Osteocyte (in vitro differentiated cells): ENCODE measurements at regions not wholly inside any gene's neighbourhood (a gene's known extent, or its start where the extent isn't known, plus 50 kb on each side); places are given as distances from the start of the nearest gene placed in this dataset.
A peak's percentile ranks its signal among the peaks of the same experiment; 100 is the strongest.

Experiments
- DNase-seq: peaks from one replicate; pipeline ENCODE4 v3.0.0; 2021; ENCODE audit warnings: mixed read lengths; ENCODE audit not compliant: unreplicated experiment; ENCODE audit errors: extremely low spot score
- H3K27ac Mint-ChIP-seq: one replicate; pipeline ENCODE4 v1.8.0; 2021; ENCODE audit warnings: mild to moderate bottlenecking, mixed read lengths; ENCODE audit not compliant: unreplicated experiment
- H3K27me3 Mint-ChIP-seq: one replicate; pipeline ENCODE4 v1.8.0; 2021; ENCODE audit warnings: mixed read lengths; ENCODE audit not compliant: unreplicated experiment
- H3K36me3 Mint-ChIP-seq: one replicate; pipeline ENCODE4 v1.8.0; 2021; ENCODE audit warnings: mixed read lengths; ENCODE audit not compliant: unreplicated experiment
- H3K4me1 Mint-ChIP-seq: one replicate; pipeline ENCODE4 v1.8.0; 2021; ENCODE audit warnings: mixed read lengths; ENCODE audit not compliant: unreplicated experiment
- H3K4me3 Mint-ChIP-seq: one replicate; pipeline ENCODE4 v1.8.0; 2021; ENCODE audit warnings: mild to moderate bottlenecking, moderate library complexity, mixed read lengths; ENCODE audit not compliant: unreplicated experiment
- H3K9me3 Mint-ChIP-seq: one replicate; pipeline ENCODE4 v1.8.0; 2021; ENCODE audit warnings: mixed read lengths; ENCODE audit not compliant: unreplicated experiment
- CTCF ChIP-seq: fragments of 200-600 bp; sonication (generic); IDR thresholded peaks from 2 replicates; pipeline ENCODE4 v1.5.0; 2021; ENCODE audit warnings: antibody characterized with exemption, mild to moderate bottlenecking, moderate library complexity

DNA sequence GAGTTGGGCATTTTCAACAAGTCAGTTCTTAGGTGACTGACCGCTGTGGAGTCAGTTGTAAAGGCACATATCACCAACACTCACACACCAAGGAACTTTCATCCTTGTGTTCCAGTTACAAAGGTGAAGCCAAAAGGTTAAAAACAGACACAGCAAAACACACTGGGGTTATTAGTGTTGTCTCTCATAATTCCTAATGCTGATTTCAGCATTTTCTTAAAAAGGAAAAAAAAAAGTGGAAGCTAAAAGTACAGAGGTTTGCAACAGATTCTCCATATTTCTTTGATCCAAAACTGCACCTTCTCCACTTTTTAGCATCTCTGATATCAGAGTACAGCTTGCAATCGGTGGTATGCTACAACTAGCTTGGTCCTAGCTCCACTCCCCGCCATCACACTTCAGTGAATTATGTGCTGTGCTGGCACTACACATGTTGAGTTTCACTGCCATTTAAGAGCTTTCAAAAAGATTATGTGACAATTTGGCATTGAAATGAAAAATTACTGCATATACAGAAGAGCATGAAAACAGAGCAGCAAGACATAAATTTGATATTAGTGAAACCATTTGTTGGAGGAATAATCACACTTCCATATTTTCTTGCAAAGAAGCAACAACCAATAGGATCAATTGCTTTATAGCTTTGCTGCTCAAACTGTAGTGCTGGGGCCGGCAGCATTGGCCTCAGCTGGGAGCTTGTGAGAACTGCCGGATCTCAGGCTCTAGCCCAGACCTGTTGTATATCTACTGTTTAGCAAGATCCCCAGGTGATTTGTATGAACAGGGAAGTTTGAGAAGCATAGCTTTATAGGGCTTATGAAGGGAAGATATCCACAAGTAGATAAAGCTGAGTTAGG lies 62.3 kb upstream of the DAPL1 start:
- Mint-ChIP-seq H3K4me3 (no peak overlapping the region), H3K9me3 (no peaks in the 10 kb centered on the region), H3K4me1 (peaks cover 6% of the 10 kb centered on the region), H3K36me3 (no peaks in the 10 kb centered on the region), H3K27ac (no peak overlapping the region), H3K27me3 (peaks cover 49% of the 10 kb centered on the region)
- no peak for TF ChIP-seq CTCF
- DNase-seq, result no peak

- no peak overlapping the region for H3K27ac Mint-ChIP-seq
- H3K4me1 Mint-ChIP-seq, result peaks cover 6% of the 10 kb centered on the region
- no peak for DNase-seq
- no peaks in the 10 kb centered on the region for H3K9me3 Mint-ChIP-seq
- H3K36me3 Mint-ChIP-seq, result no peaks in the 10 kb centered on the region
- TF ChIP-seq CTCF, result no peak
- peaks cover 49% of the 10 kb centered on the region for H3K27me3 Mint-ChIP-seq
- peak overlapping the region; percentile 21 for H3K4me3 Mint-ChIP-seq
Measured at GRCh38 chr2:158733430-158733755, 61.7 kb upstream of the DAPL1 start.

- Mint-ChIP-seq H3K36me3 (no peaks in the 10 kb centered on the region), H3K27me3 (peaks cover 49% of the 10 kb centered on the region), H3K4me1 (peaks cover 6% of the 10 kb centered on the region), H3K27ac (no peak overlapping the region), H3K9me3 (no peaks in the 10 kb centered on the region), H3K4me3 (no peak overlapping the region)
- DNase-seq, result no peak
- no peak for TF ChIP-seq CTCF
Measured at GRCh38 chr2:158734442-158734841, 60.7 kb upstream of the DAPL1 start.

DNA sequence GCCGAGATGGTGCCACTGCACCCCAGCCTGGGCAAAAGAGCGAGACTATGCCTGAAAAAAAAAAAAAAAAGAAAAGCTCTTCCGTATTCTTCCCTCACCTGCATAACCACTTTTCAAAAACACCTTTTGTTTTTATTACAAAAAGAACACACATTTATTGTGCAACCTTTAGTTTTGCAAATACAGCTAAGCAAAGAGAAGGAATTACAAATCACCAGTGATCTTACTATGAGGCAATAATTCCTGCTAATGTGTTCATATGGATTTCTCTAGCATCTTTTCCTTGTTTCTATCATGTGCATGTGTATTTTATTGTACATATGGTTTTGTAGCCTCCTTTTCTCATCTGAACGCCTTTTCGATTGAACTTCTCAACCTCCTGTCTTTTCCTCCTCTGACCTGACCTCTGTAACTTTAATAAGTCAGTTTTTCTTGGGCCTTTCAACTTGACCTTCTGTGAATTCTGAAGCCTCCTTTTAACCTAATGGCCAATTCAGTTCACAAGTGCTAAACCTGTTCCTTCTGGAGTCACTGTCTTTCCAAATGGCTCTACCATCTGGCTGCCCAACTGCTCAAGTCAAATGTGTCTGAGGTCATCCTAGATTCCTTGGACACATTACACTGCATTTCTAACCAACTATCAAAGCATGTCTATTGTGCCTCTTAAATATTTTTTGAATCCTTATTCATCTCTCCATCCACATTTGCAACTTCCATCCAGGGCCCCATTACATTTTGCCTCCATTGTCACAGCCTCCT lies 59.1 kb upstream of the DAPL1 start:
- no peak overlapping the region for H3K27ac Mint-ChIP-seq
- no peaks in the 10 kb centered on the region for H3K36me3 Mint-ChIP-seq
- no peak for DNase-seq
- no peaks in the 10 kb centered on the region for H3K9me3 Mint-ChIP-seq
- no peak overlapping the region for H3K4me3 Mint-ChIP-seq
- H3K4me1 Mint-ChIP-seq, result peaks cover 8% of the 10 kb centered on the region
- H3K27me3 Mint-ChIP-seq, result peaks cover 41% of the 10 kb centered on the region
- TF ChIP-seq CTCF, result no peak

DNA sequence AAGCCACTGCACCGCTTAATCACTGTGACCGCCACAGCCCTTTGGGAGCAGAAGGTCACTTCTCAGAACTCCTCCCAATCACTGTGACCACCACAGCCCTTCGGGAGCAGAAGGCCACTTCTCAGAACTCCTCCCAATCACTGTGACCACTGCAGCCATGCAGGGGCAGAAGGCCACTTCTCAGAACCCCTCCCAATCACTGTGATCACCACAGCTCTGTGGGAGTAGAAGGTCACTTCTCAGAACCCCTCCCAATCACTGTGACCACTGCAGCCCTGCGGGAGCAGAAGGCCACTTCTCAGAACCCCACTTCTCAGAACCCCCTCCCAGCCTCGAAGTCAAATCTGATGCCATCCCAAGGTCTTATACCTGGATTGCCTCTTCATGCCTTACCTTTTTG lies 56.8 kb upstream of the DAPL1 start:
- no peak for DNase-seq
- no peak overlapping the region for H3K27ac Mint-ChIP-seq
- H3K4me3 Mint-ChIP-seq, result no peak overlapping the region
- TF ChIP-seq CTCF, result no peak
- peaks cover 24% of the 10 kb centered on the region for H3K27me3 Mint-ChIP-seq
- no peaks in the 10 kb centered on the region for H3K36me3 Mint-ChIP-seq
- no peaks in the 10 kb centered on the region for H3K9me3 Mint-ChIP-seq
- peaks cover 13% of the 10 kb centered on the region for H3K4me1 Mint-ChIP-seq
